ENCODE measurements at regions not wholly inside any gene's neighbourhood (a gene's known extent, or its start where the extent isn't known, plus 50 kb on each side); places are given as distances from the start of the nearest gene placed in this dataset.

- no peak for TF ChIP-seq IRF4 (IDR thresholded peaks at IDR 0.05; ENCODE audit: low read depth, low read length)
- TF ChIP-seq YY1 (IDR thresholded peaks at IDR 0.05; ENCODE audit: low read depth, low read length), result no peak
- no peak for TF ChIP-seq KAT2A (conservative IDR thresholded peaks at IDR 0.05; ENCODE audit: control insufficient read depth, low read depth, low read length)
- TF ChIP-seq CTCF (IDR thresholded peaks at IDR 0.05 in 2 of 3, conservative IDR thresholded peaks at IDR 0.05 in 1 of 3; ENCODE audit: control insufficient read depth in 2 of 3, extremely low read depth in 1 of 3, insufficient read depth in 1 of 3, low read depth in 3 of 3, low read length in 3 of 3), result no peak
- no peak for TF ChIP-seq RFX5 (IDR thresholded peaks at IDR 0.05; ENCODE audit: low read depth, low read length)
- TF ChIP-seq EZH2 (IDR thresholded peaks at IDR 0.05; ENCODE audit: borderline replicate concordance, control insufficient read depth, low read depth, low read length), result no peak
- no peak for TF ChIP-seq ZZZ3 (IDR thresholded peaks at IDR 0.05; ENCODE audit: control insufficient read depth, insufficient read length, low read depth)
- no peak for TF ChIP-seq POLR2A (IDR thresholded peaks at IDR 0.05; ENCODE audit: low read depth, low read length)
- no peak for TF ChIP-seq CEBPB (IDR thresholded peaks at IDR 0.05; ENCODE audit: borderline replicate concordance in 1 of 2, low read depth in 2 of 2, low read length in 2 of 2)
- no peak for TF ChIP-seq FOS (IDR thresholded peaks at IDR 0.05; ENCODE audit: borderline replicate concordance, extremely low read depth, insufficient read length)
- no peak for TF ChIP-seq MXI1 (IDR thresholded peaks at IDR 0.05; ENCODE audit: low read depth, low read length)
- TF ChIP-seq CREB1 (IDR thresholded peaks at IDR 0.05; ENCODE audit: low read depth), result no peak
Measured at GRCh38 chr15:100711516-100712021, 109.2 kb downstream of the ASB7 start.

Data from GM12878 (cell line).